ENCODE measurements at regions not wholly inside any gene's neighbourhood (a gene's known extent, or its start where the extent isn't known, plus 50 kb on each side); places are given as distances from the start of the nearest gene placed in this dataset.

DNA sequence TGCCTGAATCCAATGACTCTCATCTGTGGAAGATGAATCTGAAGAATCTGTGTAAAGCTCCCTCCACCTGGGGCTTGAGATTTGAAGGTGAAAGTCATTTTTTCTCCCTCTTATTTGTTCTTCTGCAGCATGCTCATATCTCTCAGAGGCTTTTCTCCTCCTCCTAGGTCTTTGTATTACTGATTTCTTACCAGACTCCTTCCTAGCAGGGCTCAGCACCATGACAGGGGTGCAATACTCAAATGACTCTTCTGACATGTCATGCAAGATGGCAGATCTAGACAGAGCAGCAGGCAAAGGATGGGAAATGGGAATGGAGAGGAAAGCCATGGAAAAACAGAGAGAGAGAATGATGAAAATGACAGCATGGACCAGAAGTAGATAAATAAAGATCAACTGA is 118.3 kb downstream of the TMA16 start:
- TF ChIP-seq CTCF (IDR thresholded peaks at IDR 0.05; ENCODE audit: insufficient read depth, low read length, poor library complexity, severe bottlenecking): no peak
- Histone ChIP-seq H3K4me3 (replicated peaks; ENCODE audit: low read depth, low read length) (no peak overlapping the region), H3K36me3 (ENCODE audit: control insufficient read depth, insufficient read depth, low read length) (no peaks in the 10 kb centered on the region)

GRCh38 chr4:163613383-163613782 is 118.9 kb downstream of the TMA16 start:
- DNase-seq (ENCODE audit: extremely low read depth, insufficient read length): no peak
- no peak overlapping the region for H3K4me3 ChIP-seq (replicated peaks; ENCODE audit: low read depth, low read length)
- TF ChIP-seq CTCF (IDR thresholded peaks at IDR 0.05; ENCODE audit: insufficient read depth, low read length, poor library complexity, severe bottlenecking): no peak
- no peaks in the 10 kb centered on the region for H3K36me3 ChIP-seq (ENCODE audit: control insufficient read depth, insufficient read depth, low read length)
- H3K27me3 ChIP-seq (replicated peaks; ENCODE audit: control insufficient read depth, insufficient read depth, low read length): no peaks in the 10 kb centered on the region

More for the DNA sequence above, 118.3 kb downstream of the TMA16 start:
- no peak for DNase-seq (ENCODE audit: extremely low read depth, insufficient read length)
- H3K27me3 ChIP-seq (replicated peaks; ENCODE audit: control insufficient read depth, insufficient read depth, low read length): no peaks in the 10 kb centered on the region

GRCh38 chr4:163614866-163615265 is 120.4 kb downstream of the TMA16 start:
- DNase-seq (ENCODE audit: extremely low read depth, insufficient read length): no peak
- no peak overlapping the region for H3K4me3 ChIP-seq (replicated peaks; ENCODE audit: low read depth, low read length)
- TF ChIP-seq CTCF (IDR thresholded peaks at IDR 0.05; ENCODE audit: insufficient read depth, low read length, poor library complexity, severe bottlenecking): no peak

DNA sequence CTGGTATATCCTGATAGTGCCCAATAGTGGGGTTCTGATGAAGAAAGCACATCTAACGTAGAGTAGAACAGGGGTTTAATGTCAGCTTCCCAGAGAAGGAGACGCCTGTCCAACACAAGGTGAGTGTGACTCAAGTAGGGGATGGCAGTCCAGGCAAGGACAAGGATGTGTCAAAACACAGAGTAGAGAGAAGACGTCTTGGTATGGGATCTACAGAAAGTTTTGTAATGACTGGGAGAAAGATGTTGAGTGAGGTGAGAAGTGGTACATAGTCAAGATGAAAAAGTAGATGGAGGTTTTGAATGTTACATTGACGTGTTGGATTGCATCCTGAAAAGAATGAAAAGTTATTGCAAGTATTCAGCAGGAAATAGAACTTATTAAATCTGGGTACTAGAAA is 124.4 kb downstream of the TMA16 start:
- no peaks in the 10 kb centered on the region for H3K36me3 ChIP-seq (ENCODE audit: control insufficient read depth, insufficient read depth, low read length)
- no peak for TF ChIP-seq CTCF (IDR thresholded peaks at IDR 0.05; ENCODE audit: insufficient read depth, low read length, poor library complexity, severe bottlenecking)
- no peaks in the 10 kb centered on the region for H3K27me3 ChIP-seq (replicated peaks; ENCODE audit: control insufficient read depth, insufficient read depth, low read length)
- no peak overlapping the region for H3K4me3 ChIP-seq (replicated peaks; ENCODE audit: low read depth, low read length)
- DNase-seq (ENCODE audit: extremely low read depth, insufficient read length): no peak

More at GRCh38 chr4:163614866-163615265, 120.4 kb downstream of the TMA16 start:
- H3K36me3 ChIP-seq (ENCODE audit: control insufficient read depth, insufficient read depth, low read length): no peaks in the 10 kb centered on the region
- no peaks in the 10 kb centered on the region for H3K27me3 ChIP-seq (replicated peaks; ENCODE audit: control insufficient read depth, insufficient read depth, low read length)

- Histone ChIP-seq H3K27me3 (replicated peaks; ENCODE audit: control insufficient read depth, insufficient read depth, low read length) (no peaks in the 10 kb centered on the region), H3K4me3 (replicated peaks; ENCODE audit: low read depth, low read length) (no peak overlapping the region), H3K36me3 (ENCODE audit: control insufficient read depth, insufficient read depth, low read length) (no peaks in the 10 kb centered on the region)
- DNase-seq (ENCODE audit: extremely low read depth, insufficient read length): no peak
- no peak for TF ChIP-seq CTCF (IDR thresholded peaks at IDR 0.05; ENCODE audit: insufficient read depth, low read length, poor library complexity, severe bottlenecking)
Observed at GRCh38 chr4:163620738-163621137, 126.2 kb downstream of the TMA16 start.

DNA sequence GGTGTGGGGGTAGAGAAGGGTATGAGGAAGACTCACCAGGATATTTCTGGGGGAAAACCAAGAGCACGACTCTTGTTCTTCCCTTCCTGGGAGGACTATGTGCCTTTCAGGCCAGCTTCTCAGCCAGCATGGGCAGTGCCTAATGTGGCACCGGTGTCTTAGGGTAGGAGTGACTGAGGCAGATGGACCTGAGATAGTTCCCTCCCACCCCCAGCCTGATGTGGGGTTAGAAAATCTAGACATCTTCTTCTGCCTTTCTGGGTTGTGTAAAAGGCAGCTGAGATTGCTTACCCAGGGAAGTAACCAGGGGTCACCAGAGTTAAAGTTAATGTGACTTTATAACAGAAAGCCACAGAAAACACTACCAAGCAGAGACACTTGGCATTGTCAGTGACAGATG is 127.3 kb downstream of the TMA16 start:
- DNase-seq (ENCODE audit: extremely low read depth, insufficient read length): no peak
- Histone ChIP-seq H3K4me3 (replicated peaks; ENCODE audit: low read depth, low read length) (no peak overlapping the region), H3K27me3 (replicated peaks; ENCODE audit: control insufficient read depth, insufficient read depth, low read length) (no peaks in the 10 kb centered on the region), H3K36me3 (ENCODE audit: control insufficient read depth, insufficient read depth, low read length) (no peaks in the 10 kb centered on the region)
- no peak for TF ChIP-seq CTCF (IDR thresholded peaks at IDR 0.05; ENCODE audit: insufficient read depth, low read length, poor library complexity, severe bottlenecking)

All from GM06990 (cell line).